GM18867 (cell line): ENCODE measurements at regions not wholly inside any gene's neighbourhood (a gene's known extent, or its start where the extent isn't known, plus 50 kb on each side); places are given as distances from the start of the nearest gene placed in this dataset.
"Not testable (repeated sequence)": the region's sequence is repeated elsewhere in the genome, so short reads cannot be mapped to it uniquely, and the experiment has no call there.

Experiments used
- ATAC-seq: cut with Tn5 transposase; IDR thresholded peaks from one replicate; pipeline ENCODE4 v1.9.1; 2021; ENCODE audit warnings: mild to moderate bottlenecking, moderate library complexity; ENCODE audit not compliant: unreplicated experiment

DNA sequence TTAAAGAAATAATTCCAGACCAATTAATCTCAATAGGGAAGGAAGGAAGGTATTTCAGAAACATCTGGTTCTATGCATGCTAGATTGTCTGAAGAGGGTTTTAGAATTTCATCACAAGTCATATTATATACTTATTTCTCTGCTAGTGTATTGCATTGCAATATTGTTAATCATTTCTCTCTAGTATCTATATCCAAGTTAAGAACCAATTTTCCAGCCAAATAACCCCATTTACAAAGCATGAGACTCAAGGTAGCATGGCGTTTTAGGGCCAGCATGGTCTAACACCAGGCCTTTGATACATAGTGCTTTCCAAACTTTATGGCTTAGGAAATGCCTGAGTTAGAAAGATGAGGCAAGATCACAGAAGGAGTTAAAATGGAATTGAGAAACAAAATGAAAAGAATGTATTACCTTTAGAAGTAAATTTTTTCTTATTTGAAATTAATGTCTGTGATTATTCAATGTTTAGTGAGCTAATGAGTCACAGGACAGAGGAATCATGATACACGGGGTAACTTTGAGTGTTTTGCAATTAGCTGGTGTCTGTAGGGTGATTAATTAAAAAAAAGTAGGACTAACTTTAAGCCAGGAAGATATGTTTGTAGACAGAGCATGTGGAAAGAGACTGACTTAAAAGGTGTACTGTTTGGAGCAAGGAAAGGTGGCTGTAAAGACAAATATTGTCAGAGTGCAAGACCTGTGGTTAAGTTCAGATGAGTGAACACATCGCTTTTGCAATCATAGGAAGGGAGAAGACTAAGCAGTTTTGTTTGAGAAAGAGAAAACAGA, 1006.2 kb upstream of the CITED2 start:
- no peak for ATAC-seq

DNA sequence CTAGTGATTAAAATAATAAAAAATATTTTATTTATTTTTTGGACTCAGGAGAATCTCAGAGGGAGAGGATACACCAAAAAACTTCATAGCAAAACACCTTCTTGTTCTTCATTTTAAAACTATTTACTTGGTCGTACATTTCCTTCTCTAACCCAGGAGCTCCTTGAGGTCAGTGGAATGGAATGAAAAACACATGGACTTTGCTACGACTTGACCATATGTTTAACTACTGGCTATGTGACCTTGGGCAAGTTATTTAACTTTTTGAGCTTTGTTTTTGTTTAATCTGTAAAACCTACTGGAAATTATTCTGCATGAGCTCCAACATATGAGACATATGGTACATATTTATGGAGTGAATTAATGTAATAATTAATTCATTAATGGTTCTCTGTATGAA, 1005.5 kb upstream of the CITED2 start:
- no peak for ATAC-seq

DNA sequence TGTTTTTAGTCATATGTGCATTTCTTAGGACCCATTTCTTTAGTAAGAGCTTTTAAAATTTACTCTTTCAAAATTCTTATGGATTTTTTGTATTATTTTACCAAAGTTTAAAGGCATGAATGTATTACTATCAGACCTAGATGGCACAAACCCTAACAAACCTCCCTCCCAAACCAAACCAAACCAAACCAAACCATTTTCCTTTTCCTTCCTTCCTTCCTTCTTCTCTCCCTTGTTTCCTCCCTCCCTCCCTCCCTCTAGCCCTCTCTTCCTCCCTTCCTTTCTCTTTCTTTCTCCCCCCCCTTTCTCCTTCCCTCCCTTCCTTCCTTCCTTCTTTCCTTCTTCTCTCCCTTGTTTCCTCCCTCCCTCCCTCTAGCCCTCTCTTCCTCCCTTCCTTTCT, 1001.8 kb upstream of the CITED2 start:
- ATAC-seq = no peak

DNA sequence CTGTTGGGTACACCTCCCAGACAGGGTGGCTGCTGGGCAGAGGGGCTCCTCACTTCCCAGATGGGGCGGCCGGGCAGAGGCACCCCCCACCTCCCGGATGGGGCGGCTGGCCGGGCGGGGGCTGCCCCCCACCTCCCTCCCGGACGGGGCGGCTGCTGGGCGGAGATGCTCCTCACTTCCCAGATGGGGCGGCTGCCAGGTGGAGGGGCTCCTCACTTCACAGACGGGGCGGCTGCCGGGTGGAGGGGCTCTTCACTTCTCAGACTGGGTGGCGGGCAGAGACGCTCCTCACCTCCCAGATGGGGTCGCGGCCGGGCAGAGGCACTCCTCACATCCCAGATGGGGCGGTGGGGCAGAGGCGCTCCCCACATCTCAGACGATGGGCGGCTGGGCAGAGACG, 999.3 kb upstream of the CITED2 start:
- ATAC-seq = not testable (repeated sequence)

DNA sequence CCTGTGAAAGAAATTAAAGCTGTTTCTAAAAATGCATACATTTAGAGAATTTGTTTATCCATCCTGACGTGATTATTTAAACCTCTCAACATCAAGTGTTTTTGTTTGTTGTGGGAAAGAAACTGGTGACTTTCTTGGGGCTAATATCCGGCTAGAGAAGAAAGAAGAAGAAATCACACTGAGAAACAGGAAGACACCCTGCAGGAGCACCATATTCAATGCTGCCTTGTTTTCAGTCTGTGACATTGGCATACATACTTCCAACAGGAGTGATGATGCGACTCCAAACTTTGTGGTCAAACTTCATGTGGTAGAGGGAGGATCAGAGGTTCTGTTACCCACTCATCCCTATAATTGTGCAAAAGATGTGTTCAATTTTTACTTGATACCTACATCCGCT, 997.6 kb upstream of the CITED2 start:
- no peak for ATAC-seq

DNA sequence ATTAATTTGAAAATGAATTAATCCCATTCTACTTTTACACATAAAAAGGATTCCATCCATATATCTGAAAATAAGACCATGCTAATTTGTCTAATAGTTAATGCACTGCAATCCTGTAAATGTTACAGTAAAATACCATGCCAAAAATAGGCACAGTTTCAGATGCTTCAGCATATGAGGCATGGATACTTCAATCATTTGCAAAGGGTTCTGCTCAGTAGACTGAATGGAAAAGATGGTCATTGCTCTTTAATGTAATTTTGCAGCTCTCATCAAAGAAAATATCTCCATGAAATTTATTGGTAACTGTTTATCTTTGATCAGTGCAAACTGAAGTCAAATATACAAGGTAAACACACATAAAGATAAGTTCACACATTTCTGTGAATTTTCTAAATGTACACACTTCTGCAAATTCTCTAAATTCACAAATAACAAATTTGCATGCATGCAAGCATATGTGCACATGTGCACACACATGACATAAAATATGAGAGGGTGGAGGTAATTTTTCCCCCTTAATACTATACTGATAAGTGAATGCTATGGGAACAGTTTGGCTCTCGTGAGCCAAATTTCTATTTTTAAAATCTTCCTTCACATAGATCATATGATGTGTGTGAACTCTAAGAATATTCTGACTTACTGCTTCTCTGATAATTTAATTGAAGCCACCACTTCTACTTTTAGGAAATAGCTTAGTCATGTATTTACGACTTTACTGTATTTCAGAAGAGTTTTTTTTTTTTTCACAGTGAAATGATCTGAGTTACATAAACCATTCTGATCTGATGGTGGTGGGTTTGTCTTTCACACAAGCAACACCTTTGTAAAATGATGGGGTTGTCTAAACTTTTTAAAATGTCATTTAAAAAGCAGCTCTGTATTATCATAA, 996.8 kb upstream of the CITED2 start:
- ATAC-seq = no peak

DNA sequence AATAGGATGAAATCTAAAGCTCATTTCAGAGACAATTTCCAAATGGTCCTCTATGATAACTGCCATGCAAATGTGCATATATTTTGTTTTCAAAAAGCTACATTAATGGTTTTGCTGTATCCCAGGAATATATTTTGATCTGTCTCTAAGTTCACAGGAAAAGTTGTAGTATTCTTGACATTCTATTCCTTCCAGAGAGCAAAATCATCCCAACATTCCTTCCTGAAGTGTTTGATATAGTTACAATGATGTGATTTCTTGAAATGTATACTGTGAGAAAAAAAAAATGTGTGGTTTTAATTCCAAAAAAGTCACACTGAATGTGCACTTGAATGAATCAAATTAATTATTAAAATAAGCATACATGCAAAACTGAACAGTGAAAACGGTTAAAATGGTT, 996.0 kb upstream of the CITED2 start:
- no peak for ATAC-seq

DNA sequence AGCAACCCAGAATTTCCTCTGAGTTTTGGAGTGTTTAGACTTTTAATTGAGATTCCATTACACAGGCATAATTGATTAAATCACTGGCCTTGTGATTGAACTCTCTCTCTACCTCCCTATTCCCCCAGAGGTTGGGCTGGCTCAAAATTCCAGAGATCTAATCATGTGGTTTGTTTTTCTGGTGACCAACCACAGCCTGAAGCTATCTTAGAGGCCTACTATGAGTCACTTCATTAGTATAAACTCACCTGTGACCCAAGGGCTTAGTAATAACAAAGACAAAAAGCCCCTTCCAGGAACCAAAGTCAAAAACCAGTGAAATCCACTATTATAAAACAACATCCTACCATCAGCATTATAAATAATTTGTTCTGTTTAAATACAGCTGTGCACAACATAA, 992.5 kb upstream of the CITED2 start:
- no peak for ATAC-seq

DNA sequence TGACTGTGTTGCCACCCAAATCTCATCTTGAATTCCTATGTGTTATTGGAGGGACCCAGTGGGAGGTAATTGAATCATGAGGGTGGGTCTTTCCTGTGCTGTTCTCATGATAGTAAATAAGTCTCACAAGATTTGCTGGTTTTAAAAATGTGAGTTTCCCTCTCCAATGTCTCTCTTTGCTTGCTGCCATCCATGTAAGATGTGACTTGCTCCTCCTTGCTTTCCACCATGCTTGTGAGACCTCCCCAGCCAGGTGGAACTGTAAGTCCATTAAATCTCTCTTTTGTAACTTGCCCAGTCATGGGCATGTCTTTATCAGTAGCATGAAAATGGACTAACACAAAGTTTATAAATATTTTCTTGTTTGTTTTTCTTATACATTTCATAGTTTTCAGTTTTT, 990.5 kb upstream of the CITED2 start:
- no peak for ATAC-seq

DNA sequence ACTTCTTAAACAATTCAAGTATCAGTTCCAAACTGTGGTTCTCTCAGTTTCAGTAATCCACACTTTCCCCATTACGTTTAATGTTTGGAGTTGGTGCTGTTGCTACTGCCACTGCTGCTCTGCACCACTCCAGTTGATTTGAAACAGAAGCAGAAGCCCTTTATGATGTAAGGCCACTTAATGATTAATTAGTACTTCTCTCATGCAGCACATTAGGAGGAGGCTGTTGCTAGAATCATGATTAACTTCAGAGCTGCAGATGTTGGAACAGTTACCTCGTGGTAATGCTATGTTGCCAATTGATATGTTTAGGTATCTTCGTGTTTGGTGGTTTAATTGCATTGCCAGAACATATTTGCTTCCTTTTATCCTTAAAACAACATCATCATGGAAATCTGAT, 986.2 kb upstream of the CITED2 start:
- ATAC-seq = no peak

DNA sequence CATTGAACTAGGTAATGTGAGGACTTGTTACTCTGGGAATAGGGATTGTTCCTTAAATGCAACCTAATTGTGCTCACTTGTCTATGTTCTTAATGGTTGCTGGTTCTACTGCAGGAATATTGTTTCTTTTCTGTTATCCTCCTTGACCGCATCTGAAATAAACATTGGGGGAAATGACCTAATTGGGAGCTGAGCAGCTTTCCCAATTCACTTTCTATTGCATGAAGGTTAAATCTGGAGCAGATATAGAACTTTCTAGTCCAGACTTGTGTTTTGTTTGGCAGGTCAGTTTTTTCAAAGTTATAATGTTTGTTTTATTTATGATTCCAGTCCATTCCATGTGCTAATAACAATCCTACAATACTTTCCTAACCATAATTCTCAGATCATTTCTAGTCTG, 981.0 kb upstream of the CITED2 start:
- ATAC-seq = no peak

DNA sequence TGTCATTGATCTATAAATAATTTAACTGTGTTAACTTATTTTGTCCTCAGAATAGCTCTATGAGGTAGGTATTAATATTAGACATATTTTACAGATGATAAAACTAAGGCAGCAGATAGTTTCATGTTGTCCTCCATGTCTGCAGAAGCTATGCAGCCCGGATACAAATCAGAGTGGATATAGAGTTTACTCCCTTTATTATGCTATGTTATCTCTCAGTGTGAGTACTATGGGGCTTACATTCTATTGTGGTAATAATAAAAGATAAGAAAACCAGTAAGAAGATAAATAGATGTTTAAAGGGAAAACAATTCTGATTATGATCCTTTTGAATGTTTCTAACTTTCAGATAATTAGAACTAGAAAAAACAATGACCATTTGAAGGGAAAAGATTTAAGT, 979.8 kb upstream of the CITED2 start:
- no peak for ATAC-seq

DNA sequence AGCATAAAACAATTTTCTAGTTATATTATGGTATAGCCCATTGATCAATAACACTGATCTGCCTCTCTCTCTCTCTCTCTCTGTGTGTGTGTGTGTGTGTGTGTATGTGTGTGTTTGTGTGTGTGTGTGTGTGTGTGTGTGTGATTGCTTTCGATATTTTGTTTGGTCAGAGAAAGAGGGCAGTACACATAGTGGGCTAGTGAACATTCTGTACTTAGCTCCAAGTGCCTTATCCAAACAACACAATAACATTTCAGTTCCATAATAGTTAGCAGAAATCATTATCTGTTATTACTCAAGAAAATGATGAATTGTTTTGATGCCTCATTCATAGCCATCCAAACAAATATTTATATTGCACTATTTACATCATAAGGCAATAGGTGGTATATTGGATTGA, 979.1 kb upstream of the CITED2 start:
- ATAC-seq = no peak

DNA sequence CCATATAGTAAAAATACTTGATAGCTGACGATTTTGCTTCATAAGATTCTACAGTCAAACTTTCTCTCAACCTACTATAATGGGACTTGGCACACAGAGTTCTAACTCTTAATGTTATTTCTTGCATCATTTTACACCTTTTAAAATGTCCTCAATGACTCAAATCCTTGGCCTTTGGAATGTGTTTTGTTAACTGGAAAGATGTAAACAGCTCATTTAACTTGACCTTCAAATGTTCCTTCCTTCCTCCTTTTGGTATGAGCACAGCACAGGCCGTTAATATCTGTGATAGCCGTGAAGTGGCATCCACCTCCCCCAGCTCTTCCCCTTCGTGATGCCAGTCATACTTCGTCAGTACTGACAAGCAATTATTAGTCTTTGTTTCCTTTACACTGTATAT, 972.0 kb upstream of the CITED2 start:
- ATAC-seq = no peak

DNA sequence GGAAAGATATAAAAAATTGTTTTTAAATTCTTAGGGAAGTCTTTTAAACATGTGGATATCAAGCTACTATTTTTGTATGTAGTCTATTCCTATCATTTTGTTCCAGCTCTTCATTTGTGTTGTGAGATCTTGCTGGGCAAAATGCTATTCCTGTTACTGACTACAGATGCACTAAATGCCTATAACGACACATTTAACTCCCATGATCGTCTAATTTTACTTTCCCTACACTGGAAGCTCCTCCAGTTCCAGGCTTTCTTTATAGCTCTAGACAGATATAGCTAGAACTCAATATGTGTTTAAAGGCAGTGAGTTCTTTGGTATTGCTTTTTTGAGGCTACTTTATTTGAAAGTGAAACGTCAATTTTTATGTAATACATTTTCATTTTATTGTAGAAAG, 971.5 kb upstream of the CITED2 start:
- ATAC-seq = no peak

DNA sequence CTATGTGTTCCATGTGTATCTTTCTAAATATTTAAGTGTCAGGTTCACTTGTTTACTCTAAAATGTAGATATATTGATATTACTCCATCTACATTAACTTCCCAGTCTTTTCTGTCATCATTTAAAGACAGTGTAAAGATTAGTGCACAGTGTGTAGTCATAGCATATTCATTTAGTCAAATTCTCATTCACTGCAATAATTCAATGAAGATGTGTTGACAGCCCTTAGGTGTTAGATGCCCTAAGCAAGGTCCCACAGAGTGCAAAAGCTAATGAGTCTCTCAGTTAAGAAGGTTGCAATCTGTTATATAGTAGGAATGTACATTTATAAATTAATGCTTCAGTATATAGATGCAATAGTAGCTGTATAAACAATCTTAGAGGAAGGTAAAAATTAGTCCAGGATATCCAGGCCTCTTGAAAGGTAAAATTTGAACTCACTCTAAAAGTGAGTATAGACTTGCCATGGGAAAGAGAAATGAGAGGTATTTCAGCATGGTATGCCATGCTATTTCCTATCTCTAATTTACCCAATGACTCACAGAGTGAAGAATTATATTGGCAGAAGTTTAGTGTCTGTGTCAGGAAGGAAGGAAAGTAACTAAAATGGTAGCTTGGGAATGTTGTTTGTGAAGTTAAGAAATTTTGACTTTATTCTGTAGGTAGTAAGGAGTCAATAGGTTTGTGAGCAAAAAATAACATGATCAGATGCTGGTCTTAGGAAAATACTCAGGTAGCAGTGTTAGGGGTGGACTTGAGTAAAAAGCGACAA, 969.9 kb upstream of the CITED2 start:
- no peak for ATAC-seq

DNA sequence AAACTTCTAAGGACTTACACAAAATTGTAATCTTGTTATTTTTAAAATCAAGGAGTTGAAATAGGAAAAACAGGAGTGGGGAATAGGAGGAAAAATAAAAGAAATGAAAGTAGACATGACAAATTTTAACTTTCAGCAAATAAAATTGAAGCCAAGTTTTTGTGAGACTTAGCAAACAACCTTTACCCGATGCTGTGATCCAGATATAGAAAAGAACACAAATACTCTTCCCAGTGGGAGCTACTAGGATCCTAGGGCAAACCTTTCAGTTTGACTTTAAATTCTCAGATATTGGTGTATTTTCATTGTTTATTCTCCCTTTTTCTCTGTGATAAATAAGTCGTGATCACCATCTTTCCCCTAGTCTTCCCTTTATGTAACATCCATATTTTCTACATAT, 968.7 kb upstream of the CITED2 start:
- no peak for ATAC-seq

DNA sequence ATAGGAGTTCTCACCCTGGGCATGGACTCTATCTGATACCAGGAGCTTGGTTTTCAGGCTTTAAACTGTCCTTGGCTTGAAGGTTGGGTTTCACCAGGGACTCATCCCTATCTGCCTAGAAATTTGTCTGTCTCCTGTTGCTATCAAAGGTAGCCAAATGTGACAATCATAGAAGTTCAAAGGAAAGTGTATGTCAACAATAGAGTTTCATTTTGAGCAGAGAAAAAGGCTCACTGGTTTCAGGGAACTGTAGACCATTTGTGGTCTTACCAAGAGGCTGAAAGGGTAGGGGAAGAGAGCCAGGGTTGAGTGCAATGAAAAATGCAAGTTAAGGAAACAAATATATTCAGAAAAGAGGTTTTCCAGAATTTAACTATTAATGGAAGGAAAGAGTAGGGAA, 966.8 kb upstream of the CITED2 start:
- ATAC-seq = no peak

DNA sequence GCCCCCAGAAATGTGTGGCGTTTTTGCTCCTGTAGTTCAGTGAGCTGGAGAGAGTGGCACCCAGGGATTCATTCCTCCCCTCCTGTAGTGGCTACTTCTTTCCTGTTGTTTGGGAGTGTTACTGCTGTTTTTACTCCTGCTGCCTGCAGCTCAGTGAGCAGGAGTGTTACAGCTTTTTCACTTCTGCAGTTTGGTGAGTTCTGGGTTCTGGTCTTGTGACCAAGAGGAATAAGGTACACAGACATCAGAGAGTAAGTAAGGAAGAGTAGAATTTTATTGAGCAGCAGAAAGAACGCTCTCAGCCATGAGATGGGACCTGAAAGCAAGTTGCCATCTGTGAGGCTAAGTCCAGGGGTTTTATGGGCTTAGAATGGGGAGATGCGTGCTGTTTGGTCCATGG, 966.3 kb upstream of the CITED2 start:
- no peak for ATAC-seq

DNA sequence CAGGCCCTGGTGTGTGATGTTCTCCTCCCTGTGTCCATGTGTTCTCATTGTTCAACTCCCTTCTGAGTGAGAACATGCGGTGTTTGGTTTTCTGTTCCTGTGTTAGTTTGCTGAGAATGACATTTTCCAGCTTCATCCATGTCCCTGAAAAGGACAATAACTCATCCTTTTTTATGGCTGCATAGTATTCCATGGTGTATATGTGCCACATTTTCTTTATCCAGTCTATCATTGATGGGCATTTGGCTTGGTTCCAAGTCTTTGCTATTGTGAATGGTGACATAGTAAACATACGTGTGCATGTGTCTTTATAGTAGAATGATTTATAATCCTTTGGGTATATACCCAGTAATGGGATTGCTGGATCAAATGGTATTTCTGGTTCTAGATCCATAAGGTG, 964.6 kb upstream of the CITED2 start:
- ATAC-seq = not testable (repeated sequence)

DNA sequence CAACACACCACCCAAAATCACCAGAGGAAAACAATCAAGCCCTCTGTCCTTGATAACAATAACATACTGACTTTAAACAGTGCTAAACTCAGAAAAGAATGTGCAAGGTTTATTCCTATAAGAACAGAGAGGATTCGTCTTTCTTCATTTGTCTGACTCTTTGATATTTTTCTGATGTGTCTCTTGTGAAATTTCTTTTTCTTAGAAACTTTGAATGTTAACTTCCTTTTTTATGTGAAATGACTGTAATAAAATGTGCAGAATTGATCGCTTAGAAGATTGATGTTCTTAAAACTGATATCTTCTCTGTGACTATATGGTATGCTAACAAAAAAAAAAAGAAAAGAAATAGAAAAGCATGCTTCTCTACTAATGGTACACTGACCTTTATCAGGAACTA, 947.4 kb upstream of the CITED2 start:
- ATAC-seq = no peak
